GM21367 (cell line): ENCODE measurements at regions not wholly inside any gene's neighbourhood (a gene's known extent, or its start where the extent isn't known, plus 50 kb on each side); places are given as distances from the start of the nearest gene placed in this dataset.

Experiments used
- ATAC-seq: cut with Tn5 transposase; IDR thresholded peaks from one replicate; pipeline ENCODE4 v1.9.1; 2021; ENCODE audit not compliant: unreplicated experiment

- ATAC-seq = no peak
Observed at GRCh38 chr6:163916315-163917081, 502.0 kb downstream of the QKI start.

GRCh38 chr6:163915131-163915530 lies 500.6 kb downstream of the QKI start:
- no peak for ATAC-seq

GRCh38 chr6:163913045-163913444 lies 498.5 kb downstream of the QKI start:
- ATAC-seq = no peak

- no peak for ATAC-seq
Observed at GRCh38 chr6:163906006-163906710, 491.6 kb downstream of the QKI start.

GRCh38 chr6:163904186-163904585 lies 489.7 kb downstream of the QKI start:
- ATAC-seq = no peak

GRCh38 chr6:163903541-163903940 lies 489.0 kb downstream of the QKI start:
- ATAC-seq = no peak

GRCh38 chr6:163902993-163903392 lies 488.5 kb downstream of the QKI start:
- no peak for ATAC-seq

- no peak for ATAC-seq
Observed at GRCh38 chr6:163901681-163902080, 487.2 kb downstream of the QKI start.

- ATAC-seq = no peak
Observed at GRCh38 chr6:163900570-163900969, 486.1 kb downstream of the QKI start.

GRCh38 chr6:163897669-163898068 lies 483.2 kb downstream of the QKI start:
- ATAC-seq = no peak

GRCh38 chr6:163897030-163897429 lies 482.5 kb downstream of the QKI start:
- ATAC-seq = no peak

GRCh38 chr6:163895162-163895561 lies 480.6 kb downstream of the QKI start:
- no peak for ATAC-seq

GRCh38 chr6:163893609-163894189 lies 479.2 kb downstream of the QKI start:
- ATAC-seq = no peak

- no peak for ATAC-seq
Observed at GRCh38 chr6:163892824-163893561, 478.5 kb downstream of the QKI start.

- no peak for ATAC-seq
Observed at GRCh38 chr6:163889904-163890514, 475.5 kb downstream of the QKI start.

- no peak for ATAC-seq
Observed at GRCh38 chr6:163888030-163888819, 473.7 kb downstream of the QKI start.

GRCh38 chr6:163886428-163886827 lies 471.9 kb downstream of the QKI start:
- no peak for ATAC-seq

- no peak for ATAC-seq
Observed at GRCh38 chr6:163883984-163884383, 469.5 kb downstream of the QKI start.

GRCh38 chr6:163878698-163879097 lies 464.2 kb downstream of the QKI start:
- no peak for ATAC-seq
